ENCODE measurements at regions not wholly inside any gene's neighbourhood (a gene's known extent, or its start where the extent isn't known, plus 50 kb on each side); places are given as distances from the start of the nearest gene placed in this dataset.
A peak's percentile ranks its signal among the peaks of the same experiment; 100 is the strongest.

- BruUV-seq (replicated peaks), result no TSS peak
- Histone ChIP-seq H3K36me3 (ENCODE audit: control insufficient read depth in 1 of 2, insufficient read depth in 2 of 2, low read length in 2 of 2) (no peaks in the 10 kb centered on the region), H3K9me2 (ENCODE audit: insufficient read depth) (no peaks in the 10 kb centered on the region), H3K27ac (ENCODE audit: low read depth, low read length) (peak overlapping the region; percentile 24; the same call in 1 of the 2 replicates), H3K4me2 (ENCODE audit: low read length) (0 out of 2 replicates have a peak overlapping the region, but pooled peaks have one; percentile 21), H3K9ac (ENCODE audit: low read length) (no peak overlapping the region), H3K9me3 (ENCODE audit: control insufficient read depth in 1 of 2, insufficient read depth in 1 of 2, low read depth in 1 of 2, low read length in 2 of 2) (no peaks in the 10 kb centered on the region), H3K79me2 (ENCODE audit: insufficient read depth, low read length) (no peaks in the 10 kb centered on the region), H3K4me1 (ENCODE audit: control insufficient read depth in 1 of 2, insufficient read depth in 2 of 2, low read length in 2 of 2) (peaks cover 3 to 9% of the 10 kb centered on the region in 2 experiments; a peak in 2 of 4 replicates), H3K27me3 (ENCODE audit: insufficient read depth, low read length) (no peaks in the 10 kb centered on the region), H4K20me1 (ENCODE audit: insufficient read depth) (no peaks in the 10 kb centered on the region), H3K4me3 (replicated peaks in 1 of 2; ENCODE audit: low read depth in 1 of 2, low read length in 2 of 2) (no peak overlapping the region), H2AFZ (ENCODE audit: low read depth, low read length, poor library complexity, severe bottlenecking) (peak overlapping the region; percentile 86)
- ChIA-PET RAD21 (ENCODE audit: low non-redundant PET in 1 of 2, low total read pairs in 2 of 2, uncharacterized antibody in 2 of 2, unreplicated experiment in 2 of 2) (no interaction called here), CTCF (no interaction called here), POLR2A (no interaction called here)
- TF ChIP-seq CBX3 (IDR thresholded peaks at IDR 0.05; ENCODE audit: low read depth) (no peak), REST (IDR thresholded peaks at IDR 0.05; ENCODE audit: low read depth) (no peak), TCF7L2 (IDR thresholded peaks at IDR 0.05; ENCODE audit: borderline replicate concordance, extremely low read depth, insufficient read depth, insufficient read length) (peak; percentile 49)
- no peak for DNase-seq (ENCODE audit: low read depth, low spot score)
- ATAC-seq, result peak; percentile 79
- intact Hi-C loops (cut with micrococcal nuclease), result no loop called here
These were observed 893.9 kb downstream of the PCDH7 start for GRCh38 chr4:31613946-31614623.

- no peaks in the 10 kb centered on the region for H3K79me2 ChIP-seq (ENCODE audit: insufficient read depth, low read length)
- no peak overlapping the region for H3K9ac ChIP-seq (ENCODE audit: low read length)
- ATAC-seq (no peak), DNase-seq (ENCODE audit: low read depth, low spot score) (no peak)
- H3K9me2 ChIP-seq (ENCODE audit: insufficient read depth), result no peaks in the 10 kb centered on the region
- POLR2A ChIA-PET, result interaction anchor here (0.7 kb wide), 1 partner anchor 594 kb away, joined by 3 read pairs; no protein-coding TSS in a partner anchor
- CTCF ChIA-PET, result no interaction called here
- no peaks in the 10 kb centered on the region for H3K27me3 ChIP-seq (ENCODE audit: insufficient read depth, low read length)
- RAD21 ChIA-PET (ENCODE audit: low non-redundant PET in 1 of 2, low total read pairs in 2 of 2, uncharacterized antibody in 2 of 2, unreplicated experiment in 2 of 2), result no interaction called here
- H3K4me1 ChIP-seq (ENCODE audit: control insufficient read depth in 1 of 2, insufficient read depth in 2 of 2, low read length in 2 of 2), result peaks cover 5 to 9% of the 10 kb centered on the region in 2 experiments; a peak in 2 of 4 replicates
- no peaks in the 10 kb centered on the region for H3K36me3 ChIP-seq (ENCODE audit: control insufficient read depth in 1 of 2, insufficient read depth in 2 of 2, low read length in 2 of 2)
- H2AFZ ChIP-seq (ENCODE audit: low read depth, low read length, poor library complexity, severe bottlenecking), result peak overlapping the region; percentile 29
- no TSS peak for BruUV-seq (replicated peaks)
- no peak overlapping the region for H3K4me2 ChIP-seq (ENCODE audit: low read length)
- H3K9me3 ChIP-seq (ENCODE audit: control insufficient read depth in 1 of 2, insufficient read depth in 1 of 2, low read depth in 1 of 2, low read length in 2 of 2), result no peaks in the 10 kb centered on the region
- TF ChIP-seq CEBPB (IDR thresholded peaks at IDR 0.05; ENCODE audit: low read depth), result no peak
- TF ChIP-seq ELF1 (IDR thresholded peaks at IDR 0.05; ENCODE audit: borderline replicate concordance, low read depth), result no peak
- TF ChIP-seq EZH2 (IDR thresholded peaks at IDR 0.05), result no peak
- no peak for TF ChIP-seq RAD21 (IDR thresholded peaks at IDR 0.05; ENCODE audit: low read depth)
- no peak for TF ChIP-seq CTCF (IDR thresholded peaks at IDR 0.05 in 2 of 3, conservative IDR thresholded peaks at IDR 0.05 in 1 of 3; ENCODE audit: borderline replicate concordance in 1 of 3, insufficient read depth in 1 of 3, low read depth in 2 of 3, low read length in 2 of 3)
- intact Hi-C loops (cut with micrococcal nuclease), result no loop called here
- H4K20me1 ChIP-seq (ENCODE audit: insufficient read depth), result no peaks in the 10 kb centered on the region
- H3K27ac ChIP-seq (ENCODE audit: low read depth, low read length), result no peak overlapping the region
- H3K4me3 ChIP-seq (replicated peaks in 1 of 2; ENCODE audit: low read depth in 1 of 2, low read length in 2 of 2), result no peak overlapping the region
These were observed 897.5 kb downstream of the PCDH7 start for GRCh38 chr4:31617667-31618066.

Data from HCT116 (cell line).